Fibroblast of lung (primary cell): ENCODE measurements at regions not wholly inside any gene's neighbourhood (a gene's known extent, or its start where the extent isn't known, plus 50 kb on each side); places are given as distances from the start of the nearest gene placed in this dataset.

Experiments used
- DNase-seq, 2 donors: peaks; one replicate each; pipeline versions ENCODE4 v3.0.0 to v3.0.0-alpha.2; 2010; ENCODE audit warnings: low read depth in 2 of 2
- H2AFZ ChIP-seq: 2 replicates; pipeline ENCODE4 v1.5.1; 2012; ENCODE audit warnings: low read length, control low read depth, inconsistent platforms
- H3K27ac ChIP-seq: 2 replicates; pipeline ENCODE4 v1.5.1; 2011; ENCODE audit warnings: low read length, control low read depth; ENCODE audit not compliant: insufficient read depth
- H3K27me3 ChIP-seq: 2 replicates; pipeline ENCODE4 v1.5.1; 2011; ENCODE audit warnings: mild to moderate bottlenecking, low read length; ENCODE audit not compliant: control insufficient read depth, insufficient read depth
- H3K36me3 ChIP-seq: 2 replicates; pipeline ENCODE4 v1.5.1; 2011; ENCODE audit warnings: low read length; ENCODE audit not compliant: control insufficient read depth, insufficient read depth
- H3K4me1 ChIP-seq: 2 replicates; pipeline ENCODE4 v1.5.1; 2011; ENCODE audit warnings: low read length; ENCODE audit not compliant: control insufficient read depth, insufficient read depth; ENCODE audit errors: extremely low read depth
- H3K4me2 ChIP-seq: 2 replicates; pipeline ENCODE4 v1.5.1; 2011; ENCODE audit warnings: low read length, control low read depth; ENCODE audit not compliant: insufficient read depth; ENCODE audit errors: extremely low read depth
- H3K4me3 ChIP-seq, 4 experiments: fragments of 200-600 bp in 1 of 4; sonication (generic) in 1 of 4; replicated peaks in 1 of 4; 2 replicates each; pipeline ENCODE4 v1.5.1; 2011 to 2016; ENCODE audit warnings: low read length in 4 of 4, low read depth in 3 of 4, mild to moderate bottlenecking in 3 of 4, control low read depth in 2 of 4, inconsistent platforms in 1 of 4, mixed read lengths in 1 of 4; ENCODE audit not compliant: insufficient read depth in 1 of 4; ENCODE audit errors: control extremely low read depth in 1 of 4
- H3K79me2 ChIP-seq: 2 replicates; pipeline ENCODE4 v1.5.1; 2012; ENCODE audit warnings: mild to moderate bottlenecking, low read length, inconsistent platforms; ENCODE audit not compliant: control insufficient read depth, insufficient read depth
- H3K9ac ChIP-seq: 2 replicates; pipeline ENCODE4 v1.5.1; 2011; ENCODE audit warnings: mild to moderate bottlenecking, low read length, control low read depth; ENCODE audit not compliant: insufficient read depth
- H3K9me3 ChIP-seq: 2 replicates; pipeline ENCODE4 v1.5.1; 2012; ENCODE audit warnings: low read depth, low read length; ENCODE audit not compliant: control insufficient read depth, insufficient read depth
- H4K20me1 ChIP-seq: 2 replicates; pipeline ENCODE4 v1.5.1; 2011; ENCODE audit warnings: low read length; ENCODE audit not compliant: control insufficient read depth, insufficient read depth; ENCODE audit errors: extremely low read depth
- EZH2 ChIP-seq: IDR thresholded peaks from 2 replicates; pipeline ENCODE4 v1.5.1; 2012; ENCODE audit warnings: low read length, control low read depth, mild to moderate bottlenecking; ENCODE audit errors: missing control alignments
- TF ChIP-seq, protein P1 (sequence below), 2 donors: IDR thresholded peaks in 1 of 2; conservative IDR thresholded peaks in 1 of 2; 1 replicate in 1 of 2; 2 replicates in 1 of 2; pipeline ENCODE4 v1.5.1; 2011 to 2012; ENCODE audit warnings: low read length in 2 of 2, control low read depth in 1 of 2, inconsistent platforms in 1 of 2, low read depth in 1 of 2, mild to moderate bottlenecking in 1 of 2

- no peaks in the 10 kb centered on the region for H3K36me3 ChIP-seq
Observed at GRCh38 chr2:217206907-217207698, 347.2 kb upstream of the TNP1 start.

DNA sequence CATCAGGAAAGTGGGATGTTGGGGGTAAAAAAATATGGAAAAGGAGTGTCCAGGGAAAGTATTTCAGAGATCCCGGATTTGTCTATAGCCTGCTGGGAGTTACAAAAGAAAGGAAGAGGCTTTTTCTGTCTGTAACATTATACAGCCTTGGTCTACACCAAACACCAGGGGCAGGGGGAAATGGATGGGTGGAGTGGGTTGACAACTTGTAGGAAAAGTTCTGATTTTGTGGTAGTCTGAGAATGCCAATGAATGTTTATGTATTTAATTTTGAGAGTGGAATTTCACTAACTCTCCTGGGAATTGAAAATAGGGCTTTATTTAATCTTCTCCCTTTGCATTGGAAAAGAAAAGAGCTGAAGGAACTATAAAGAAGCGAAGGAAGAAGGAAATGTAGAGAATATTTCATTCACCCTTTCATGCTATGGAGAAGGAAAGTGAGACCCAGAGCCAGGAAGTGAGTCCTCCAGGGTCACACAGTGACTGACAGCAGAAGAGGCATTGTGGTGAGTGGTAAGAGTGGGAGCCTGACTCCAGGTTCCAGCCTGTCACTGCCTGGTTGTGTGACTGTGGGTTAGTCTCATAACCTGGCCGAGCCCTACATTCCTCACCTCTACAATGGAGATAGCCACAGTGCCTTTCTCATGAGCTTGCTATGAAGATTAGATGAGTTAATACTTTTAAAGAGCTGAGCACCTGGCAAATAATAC is 346.3 kb upstream of the TNP1 start:
- Histone ChIP-seq H4K20me1 (no peaks in the 10 kb centered on the region), H3K79me2 (no peaks in the 10 kb centered on the region), H3K27ac (no peak overlapping the region), H3K36me3 (no peaks in the 10 kb centered on the region), H2AFZ (no peak overlapping the region), H3K4me1 (no peaks in the 10 kb centered on the region), H3K27me3 (no peaks in the 10 kb centered on the region), H3K4me3 (no peak overlapping the region), H3K9ac (no peak overlapping the region), H3K4me2 (no peak overlapping the region), H3K9me3 (no peaks in the 10 kb centered on the region)
- DNase-seq, result peak in 1 of 2 donors; percentile 25
- TF ChIP-seq, protein P1, sequence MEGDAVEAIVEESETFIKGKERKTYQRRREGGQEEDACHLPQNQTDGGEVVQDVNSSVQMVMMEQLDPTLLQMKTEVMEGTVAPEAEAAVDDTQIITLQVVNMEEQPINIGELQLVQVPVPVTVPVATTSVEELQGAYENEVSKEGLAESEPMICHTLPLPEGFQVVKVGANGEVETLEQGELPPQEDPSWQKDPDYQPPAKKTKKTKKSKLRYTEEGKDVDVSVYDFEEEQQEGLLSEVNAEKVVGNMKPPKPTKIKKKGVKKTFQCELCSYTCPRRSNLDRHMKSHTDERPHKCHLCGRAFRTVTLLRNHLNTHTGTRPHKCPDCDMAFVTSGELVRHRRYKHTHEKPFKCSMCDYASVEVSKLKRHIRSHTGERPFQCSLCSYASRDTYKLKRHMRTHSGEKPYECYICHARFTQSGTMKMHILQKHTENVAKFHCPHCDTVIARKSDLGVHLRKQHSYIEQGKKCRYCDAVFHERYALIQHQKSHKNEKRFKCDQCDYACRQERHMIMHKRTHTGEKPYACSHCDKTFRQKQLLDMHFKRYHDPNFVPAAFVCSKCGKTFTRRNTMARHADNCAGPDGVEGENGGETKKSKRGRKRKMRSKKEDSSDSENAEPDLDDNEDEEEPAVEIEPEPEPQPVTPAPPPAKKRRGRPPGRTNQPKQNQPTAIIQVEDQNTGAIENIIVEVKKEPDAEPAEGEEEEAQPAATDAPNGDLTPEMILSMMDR (conservative IDR thresholded peaks at IDR 0.05 in 1 of 2, IDR thresholded peaks at IDR 0.05 in 1 of 2; ENCODE audit: low read depth in 1 of 2, low read length in 2 of 2), result no peak
- no peak for TF ChIP-seq EZH2

More at GRCh38 chr2:217206907-217207698, 347.2 kb upstream of the TNP1 start:
- no peak overlapping the region for H3K9ac ChIP-seq
- no peak for DNase-seq
- no peaks in the 10 kb centered on the region for H3K9me3 ChIP-seq
- TF ChIP-seq EZH2, result no peak
- TF ChIP-seq, protein P1 (conservative IDR thresholded peaks at IDR 0.05 in 1 of 2, IDR thresholded peaks at IDR 0.05 in 1 of 2; ENCODE audit: low read depth in 1 of 2, low read length in 2 of 2), result no peak
- no peaks in the 10 kb centered on the region for H3K27me3 ChIP-seq
- no peak overlapping the region for H3K4me2 ChIP-seq
- no peaks in the 10 kb centered on the region for H3K4me1 ChIP-seq
- H3K4me3 ChIP-seq, result no peak overlapping the region
- H2AFZ ChIP-seq, result no peak overlapping the region
- H3K79me2 ChIP-seq, result no peaks in the 10 kb centered on the region
- H4K20me1 ChIP-seq, result no peaks in the 10 kb centered on the region
- no peak overlapping the region for H3K27ac ChIP-seq

- H3K4me3 ChIP-seq, result no peak overlapping the region
- no peaks in the 10 kb centered on the region for H3K79me2 ChIP-seq
- no peak overlapping the region for H3K4me2 ChIP-seq
- no peaks in the 10 kb centered on the region for H3K9me3 ChIP-seq
- H4K20me1 ChIP-seq, result no peaks in the 10 kb centered on the region
- H3K4me1 ChIP-seq, result no peaks in the 10 kb centered on the region
- TF ChIP-seq, protein P1 (conservative IDR thresholded peaks at IDR 0.05 in 1 of 2, IDR thresholded peaks at IDR 0.05 in 1 of 2; ENCODE audit: low read depth in 1 of 2, low read length in 2 of 2), result no peak
- TF ChIP-seq EZH2, result no peak
- no peaks in the 10 kb centered on the region for H3K36me3 ChIP-seq
- H3K27me3 ChIP-seq, result no peaks in the 10 kb centered on the region
- H3K9ac ChIP-seq, result no peak overlapping the region
- no peak overlapping the region for H2AFZ ChIP-seq
- no peak overlapping the region for H3K27ac ChIP-seq
- peak; percentile 60 to 75 for DNase-seq
Observed at GRCh38 chr2:217204358-217204757, 344.5 kb upstream of the TNP1 start.
